Activated CD4-positive, CD25-positive, alpha-beta regulatory T cell treated with anti-CD3 and anti-CD28 coated beads, Interleukin-2, amount 50 U/mL, for 24 hours (primary cell): ENCODE measurements at regions not wholly inside any gene's neighbourhood (a gene's known extent, or its start where the extent isn't known, plus 50 kb on each side); places are given as distances from the start of the nearest gene placed in this dataset.

ENCODE experiments used
- ATAC-seq, 2 donors: fragments of 150-1000 bp; cut with Tn5 transposase; one replicate each; pipeline ENCODE4 v1.10.0; 2021; ENCODE audit warnings: mild to moderate bottlenecking in 1 of 2, moderate library complexity in 1 of 2

GRCh38 chr13:53747825-53748224 lies 719.2 kb downstream of the OLFM4 start:
- no peak for ATAC-seq

- no peak for ATAC-seq
Measured at GRCh38 chr13:53749306-53749705, 720.7 kb downstream of the OLFM4 start.

- ATAC-seq = no peak
Measured at GRCh38 chr13:53759016-53759415, 730.4 kb downstream of the OLFM4 start.

- no peak for ATAC-seq
Measured at GRCh38 chr13:53775807-53776206, 747.2 kb downstream of the OLFM4 start.

GRCh38 chr13:53778937-53779336 lies 750.3 kb downstream of the OLFM4 start:
- no peak for ATAC-seq

- no peak for ATAC-seq
Measured at GRCh38 chr13:53781941-53782340, 753.3 kb downstream of the OLFM4 start.

- ATAC-seq = no peak
Measured at GRCh38 chr13:53782488-53782961, 753.9 kb downstream of the OLFM4 start.

- ATAC-seq = no peak
Measured at GRCh38 chr13:53783471-53783870, 754.9 kb downstream of the OLFM4 start.

GRCh38 chr13:53788286-53788685 lies 759.7 kb downstream of the OLFM4 start:
- ATAC-seq = no peak

GRCh38 chr13:53800011-53800410 lies 771.4 kb downstream of the OLFM4 start:
- no peak for ATAC-seq

GRCh38 chr13:53807251-53807834 lies 778.7 kb downstream of the OLFM4 start:
- no peak for ATAC-seq

- ATAC-seq = no peak
Measured at GRCh38 chr13:53821632-53822031, 793.0 kb downstream of the OLFM4 start.

GRCh38 chr13:53822136-53822535 lies 793.5 kb downstream of the OLFM4 start:
- ATAC-seq = no peak

GRCh38 chr13:53839461-53839860 lies 810.8 kb downstream of the OLFM4 start:
- no peak for ATAC-seq

GRCh38 chr13:53844473-53845146 lies 816.0 kb downstream of the OLFM4 start:
- no peak for ATAC-seq

GRCh38 chr13:53847502-53847901 lies 818.9 kb downstream of the OLFM4 start:
- ATAC-seq = no peak

- ATAC-seq = no peak
Measured at GRCh38 chr13:53848366-53848961, 819.9 kb downstream of the OLFM4 start.

GRCh38 chr13:53854321-53854720 lies 825.7 kb downstream of the OLFM4 start:
- ATAC-seq = no peak

GRCh38 chr13:53856573-53857195 lies 828.1 kb downstream of the OLFM4 start:
- no peak for ATAC-seq

- ATAC-seq = no peak
Measured at GRCh38 chr13:53863520-53863919, 834.9 kb downstream of the OLFM4 start.

GRCh38 chr13:53873558-53873957 lies 844.9 kb downstream of the OLFM4 start:
- no peak for ATAC-seq

GRCh38 chr13:53878861-53879260 lies 850.2 kb downstream of the OLFM4 start:
- no peak for ATAC-seq

GRCh38 chr13:53885997-53886396 lies 857.4 kb downstream of the OLFM4 start:
- ATAC-seq = no peak

GRCh38 chr13:53890696-53891095 lies 862.1 kb downstream of the OLFM4 start:
- ATAC-seq = no peak
